Mammary epithelial cell (primary cell): ENCODE measurements at regions not wholly inside any gene's neighbourhood (a gene's known extent, or its start where the extent isn't known, plus 50 kb on each side); places are given as distances from the start of the nearest gene placed in this dataset.

Experiments
- CTCF ChIP-seq, 2 donors: IDR thresholded peaks in 1 of 2; conservative IDR thresholded peaks in 1 of 2; 2 replicates each; pipeline ENCODE4 v1.5.1; 2011 to 2012; ENCODE audit warnings: inconsistent platforms in 2 of 2, low read length in 2 of 2, mild to moderate bottlenecking in 2 of 2, control low read depth in 1 of 2, low read depth in 1 of 2; ENCODE audit not compliant: insufficient read depth in 1 of 2; ENCODE audit errors: extremely low read depth in 1 of 2
- EZH2 ChIP-seq: IDR thresholded peaks from 2 replicates; pipeline ENCODE4 v1.6.1; 2012; ENCODE audit warnings: low read length, inconsistent platforms, borderline replicate concordance

GRCh38 chr2:145017149-145017548 is 497.2 kb upstream of the ZEB2 start:
- TF ChIP-seq CTCF (conservative IDR thresholded peaks at IDR 0.05 in 1 of 2, IDR thresholded peaks at IDR 0.05 in 1 of 2; ENCODE audit: extremely low read depth in 1 of 2, insufficient read depth in 1 of 2, low read depth in 1 of 2, low read length in 2 of 2), result no peak
- no peak for TF ChIP-seq EZH2
